Left ventricle myocardium superior (tissue), 1 donor: ENCODE measurements at regions not wholly inside any gene's neighbourhood (a gene's known extent, or its start where the extent isn't known, plus 50 kb on each side); places are given as distances from the start of the nearest gene placed in this dataset.

Experiments used
- ATAC-seq: fragments of 200-7000 bp; cut with Tn5 transposase; one replicate; pipeline ENCODE4 v1.9.1; 2020; ENCODE audit warnings: mild to moderate bottlenecking, moderate library complexity
- DNase-seq: peaks from one replicate; pipeline ENCODE4 v3.0.0-alpha.2; 2020
- intact Hi-C: fragments of 100-400 bp; cut with micrococcal nuclease; formaldehyde crosslinking; loops from one replicate; pipeline ENCODE4 v1.11.0; 2022
- donor health status: DM: no; HTN: yes; CAD: no; lungs with severe emphysema.

GRCh38 chr17:53133876-53134275 lies 688.9 kb upstream of the KIF2B start:
- intact Hi-C loops = no loop called here
- no peak for ATAC-seq
- DNase-seq = no peak

GRCh38 chr17:53129863-53130262 lies 692.9 kb upstream of the KIF2B start:
- DNase-seq (no peak), ATAC-seq (no peak)
- intact Hi-C loops = no loop called here

GRCh38 chr17:53127331-53127730 lies 695.4 kb upstream of the KIF2B start:
- intact Hi-C loops = no loop called here
- DNase-seq = no peak
- ATAC-seq = no peak

- intact Hi-C loops = no loop called here
- no peak for DNase-seq
- ATAC-seq = no peak
Observed at GRCh38 chr17:53122966-53123365, 699.8 kb upstream of the KIF2B start.

- DNase-seq (no peak), ATAC-seq (no peak)
- intact Hi-C loops = no loop called here
Observed at GRCh38 chr17:53119773-53120172, 703.0 kb upstream of the KIF2B start.

GRCh38 chr17:53118948-53119347 lies 703.8 kb upstream of the KIF2B start:
- ATAC-seq (no peak), DNase-seq (no peak)
- intact Hi-C loops = no loop called here

- ATAC-seq = no peak
- no peak for DNase-seq
- intact Hi-C loops = no loop called here
Observed at GRCh38 chr17:53106886-53107285, 715.8 kb upstream of the KIF2B start.

- intact Hi-C loops = no loop called here
- no peak for DNase-seq
- ATAC-seq = no peak
Observed at GRCh38 chr17:53101706-53102105, 721.0 kb upstream of the KIF2B start.

- no peak for DNase-seq
- intact Hi-C loops = no loop called here
- no peak for ATAC-seq
Observed at GRCh38 chr17:53100126-53100525, 722.6 kb upstream of the KIF2B start.

GRCh38 chr17:53093391-53093790 lies 729.3 kb upstream of the KIF2B start:
- no peak for DNase-seq
- intact Hi-C loops = no loop called here
- ATAC-seq = no peak

GRCh38 chr17:53092072-53092471 lies 730.7 kb upstream of the KIF2B start:
- ATAC-seq (no peak), DNase-seq (no peak)
- intact Hi-C loops = no loop called here

- intact Hi-C loops = no loop called here
- DNase-seq (no peak), ATAC-seq (no peak)
Observed at GRCh38 chr17:53090770-53091169, 732.0 kb upstream of the KIF2B start.

- no peak for DNase-seq
- no peak for ATAC-seq
- intact Hi-C loops = no loop called here
Observed at GRCh38 chr17:53088481-53088880, 734.2 kb upstream of the KIF2B start.

GRCh38 chr17:53061446-53061845 lies 761.3 kb upstream of the KIF2B start:
- no peak for ATAC-seq
- no peak for DNase-seq
- intact Hi-C loops = no loop called here

- DNase-seq = no peak
- intact Hi-C loops = no loop called here
- ATAC-seq = no peak
Observed at GRCh38 chr17:53058031-53058430, 764.7 kb upstream of the KIF2B start.

GRCh38 chr17:53046781-53047180 lies 775.9 kb upstream of the KIF2B start:
- ATAC-seq = no peak
- DNase-seq = no peak
- intact Hi-C loops = no loop called here

- ATAC-seq = no peak
- intact Hi-C loops = no loop called here
- DNase-seq = no peak
Observed at GRCh38 chr17:53039981-53040380, 782.7 kb upstream of the KIF2B start.

GRCh38 chr17:53033297-53033696 lies 789.4 kb upstream of the KIF2B start:
- no peak for DNase-seq
- intact Hi-C loops = no loop called here
- no peak for ATAC-seq

- ATAC-seq = no peak
Observed at GRCh38 chr17:53032861-53033271, 789.9 kb upstream of the KIF2B start.

GRCh38 chr17:53017227-53017626 lies 805.5 kb upstream of the KIF2B start:
- intact Hi-C loops = no loop called here
- no peak for ATAC-seq
- no peak for DNase-seq

More at GRCh38 chr17:53032861-53033271, 789.9 kb upstream of the KIF2B start:
- intact Hi-C loops = no loop called here
- no peak for DNase-seq

GRCh38 chr17:53016085-53016484 lies 806.6 kb upstream of the KIF2B start:
- ATAC-seq = no peak
- no peak for DNase-seq
- intact Hi-C loops = no loop called here

GRCh38 chr17:53012364-53012763 lies 810.4 kb upstream of the KIF2B start:
- no peak for ATAC-seq
- DNase-seq = no peak
- intact Hi-C loops = no loop called here
